K562 (cell line): ENCODE measurements at regions not wholly inside any gene's neighbourhood (a gene's known extent, or its start where the extent isn't known, plus 50 kb on each side); places are given as distances from the start of the nearest gene placed in this dataset.

Experiments used
- ATAC-seq: fragments of 200-7000 bp; cut with Tn5 transposase; 3 replicates; pipeline ENCODE4 v1.9.1; 2020; ENCODE audit warnings: moderate library complexity
- BruUV-seq: library from RNA; stranded (reverse); fragments of 400-500 nt; replicated peaks from 2 replicates; lab custom pipeline; 2021; lab: Mats Ljungman, UMichigan
- CTCF ChIA-PET: fragments of 300-600 bp; formaldehyde crosslinking; extraction: SDS; loops from one replicate; lab custom pipeline; 2021; ENCODE audit warnings: low intra/inter-chr PET ratio; lab: Yijun Ruan, JAX
- POLR2A ChIA-PET: fragments of 300-600, 350-650 bp; sonication (Branson Sonifier 250); formaldehyde crosslinking; extraction: SDS; loops from one replicate; lab custom pipeline; 2021; ENCODE audit warnings: antibody characterized with exemption, inconsistent platforms; lab: Yijun Ruan, JAX
- DNase-seq, 4 experiments: peaks; one replicate each; pipeline versions ENCODE4 v3.0.0 to v3.0.0-alpha.2; 2011 to 2018; ENCODE audit warnings: low spot score in 3 of 4, mixed read lengths in 3 of 4; ENCODE audit errors: extremely low read depth in 1 of 4
- FAIRE-seq: peaks from 2 replicates; lab custom pipeline; 2011; peaks lifted over from hg19 to GRCh38; lab: Jason Lieb, UNC
- H2AFZ ChIP-seq: 2 replicates; pipeline ENCODE4 v1.6.0; 2011; ENCODE audit warnings: low read depth, low read length, control low read depth, inconsistent platforms
- H3K27ac ChIP-seq: fragments of 200-600 bp; 3 replicates; pipeline ENCODE4 v1.8.0; 2011; ENCODE audit warnings: low read depth, mild to moderate bottlenecking, control low read depth, inconsistent platforms, low read length, moderate library complexity, mixed read lengths; ENCODE audit errors: extremely low read depth
- H3K27me3 ChIP-seq, 2 experiments: fragments of 300-600 bp in 1 of 2; 2 replicates in 1 of 2; 3 replicates in 1 of 2; pipeline versions ENCODE4 v1.6.0 to v1.8.0; 2011; ENCODE audit warnings: inconsistent platforms in 2 of 2, low read length in 2 of 2, mild to moderate bottlenecking in 1 of 2, mixed read lengths in 1 of 2, moderate library complexity in 1 of 2; ENCODE audit not compliant: control insufficient read depth in 2 of 2, insufficient read depth in 2 of 2
- H3K36me3 ChIP-seq: fragments of 300-600 bp; 3 replicates; pipeline ENCODE4 v1.8.0; 2011; ENCODE audit warnings: mild to moderate bottlenecking, low read length, inconsistent platforms; ENCODE audit not compliant: control insufficient read depth, insufficient read depth
- H3K4me1 ChIP-seq, 2 experiments: fragments of 200-600 bp in 1 of 2; replicated peaks in 1 of 2; 2 replicates in 1 of 2; 3 replicates in 1 of 2; pipeline versions ENCODE4 v1.5.1 to v1.8.0; 2011; ENCODE audit warnings: inconsistent platforms in 2 of 2, low read length in 2 of 2, mild to moderate bottlenecking in 1 of 2, mixed read lengths in 1 of 2, moderate library complexity in 1 of 2; ENCODE audit not compliant: control insufficient read depth in 2 of 2, insufficient read depth in 2 of 2
- H3K4me2 ChIP-seq: 2 replicates; pipeline ENCODE4 v1.6.1; 2011; ENCODE audit warnings: low read length, control low read depth, inconsistent platforms, mixed read lengths; ENCODE audit not compliant: insufficient read depth
- H3K4me3 ChIP-seq: fragments of 200-600 bp; sonication (generic), shearing (Covaris generic); 2 replicates; pipeline ENCODE4 v1.5.1; 2016; ENCODE audit warnings: control low read depth, inconsistent platforms
- H3K79me2 ChIP-seq: fragments of 200-600 bp; 3 replicates; pipeline ENCODE4 v1.8.0; 2011; ENCODE audit warnings: low read length, inconsistent platforms; ENCODE audit not compliant: control insufficient read depth, insufficient read depth
- H3K9ac ChIP-seq, 2 experiments: 2 replicates each; pipeline versions ENCODE4 v1.6.0 to v1.6.1; 2011; ENCODE audit warnings: low read depth in 2 of 2, low read length in 2 of 2, control low read depth in 1 of 2, inconsistent platforms in 1 of 2, mild to moderate bottlenecking in 1 of 2, mixed read lengths in 1 of 2; ENCODE audit not compliant: insufficient read depth in 1 of 2
- H3K9me1 ChIP-seq: one replicate; pipeline ENCODE4 v1.6.0; 2011; ENCODE audit warnings: inconsistent platforms, mild to moderate bottlenecking, low read length, moderate library complexity; ENCODE audit not compliant: control insufficient read depth, insufficient read depth
- H3K9me3 ChIP-seq: replicated peaks from 2 replicates; pipeline ENCODE4 v1.5.1; 2011; ENCODE audit warnings: low read depth, low read length, inconsistent platforms; ENCODE audit not compliant: control insufficient read depth, insufficient read depth
- H4K20me1 ChIP-seq: replicated peaks from 2 replicates; pipeline ENCODE4 v1.6.1; 2011; ENCODE audit warnings: low read length, inconsistent platforms, mixed read lengths; ENCODE audit not compliant: control insufficient read depth, insufficient read depth
- BRCA1 ChIP-seq, 2 experiments: fragments of 450-650 bp in 1 of 2; sonication (generic) in 1 of 2; formaldehyde crosslinking in 1 of 2; IDR thresholded peaks; 2 replicates each; pipeline versions ENCODE4 v1.5.0 to v1.6.1; 2017 to 2020; ENCODE audit warnings: mild to moderate bottlenecking in 1 of 2, missing genetic modification reagents in 1 of 2
- CAMTA2 ChIP-seq: fragments of 250-450 bp; sonication (Bioruptor Pico); conservative IDR thresholded peaks from 2 replicates; pipeline ENCODE4 v1.5.1; 2022
- ELF2 ChIP-seq: fragments of 250-450 bp; sonication (Bioruptor Pico); IDR thresholded peaks from 2 replicates; pipeline ENCODE4 v1.5.0; 2021; ENCODE audit warnings: mild to moderate bottlenecking
- ELK1 ChIP-seq: sonication (generic); formaldehyde crosslinking; IDR thresholded peaks from 2 replicates; pipeline ENCODE4 v1.8.1; 2022; ENCODE audit warnings: missing genetic modification reagents
- HDGF ChIP-seq: fragments of 450-650 bp; IDR thresholded peaks from 2 replicates; pipeline ENCODE4 v1.6.1; 2016
- MCM3 ChIP-seq: fragments of 450-650 bp; IDR thresholded peaks from 2 replicates; pipeline ENCODE4 v1.6.1; 2016
- ZNF41 ChIP-seq: fragments of 250-450 bp; sonication (Bioruptor Pico); conservative IDR thresholded peaks from 2 replicates; pipeline ENCODE4 v1.4.0; 2020; ENCODE audit warnings: mild to moderate bottlenecking
- WGBS: fragments of 100-300 bp; shearing (Covaris generic); methylation state at CpG from one replicate; pipeline ENCODE4 v1.1.6; 2016; ENCODE audit warnings: low coverage, mixed read lengths; ENCODE audit not compliant: insufficient coverage; ENCODE audit errors: missing lambda C conversion rate; 5-methylcytosine and 5-hydroxymethylcytosine counted together
- in situ Hi-C: fragments of 300-500 bp; cut with MboI; formaldehyde crosslinking; loops from 4 replicates; pipeline ENCODE4 v1.15.0; 2018; ENCODE audit warnings: inconsistent platforms, mixed read lengths
- intact Hi-C: fragments of 100-400 bp; cut with micrococcal nuclease; formaldehyde crosslinking; loops from 2 replicates; pipeline ENCODE4 v1.14.2; 2022

DNA sequence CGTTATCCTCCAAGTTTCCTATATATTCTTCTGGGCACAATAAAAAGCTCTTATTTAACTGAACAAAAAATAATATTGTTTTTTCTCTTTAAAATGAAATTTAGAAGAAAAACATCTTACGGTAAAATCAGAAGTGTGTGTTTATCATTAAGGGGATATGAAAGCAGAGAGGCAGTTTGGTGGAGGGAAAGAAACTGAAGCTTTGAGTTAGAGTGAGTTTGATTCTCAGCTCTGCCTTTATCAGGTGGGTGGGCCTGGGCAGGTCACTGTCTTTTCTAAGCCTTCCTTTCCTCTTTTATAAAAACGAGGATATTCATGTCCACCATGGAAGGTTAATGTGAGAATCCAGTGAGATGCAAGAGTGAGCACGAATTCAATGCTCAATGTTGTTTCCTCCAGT lies 379.8 kb upstream of the CNR1 start:
- ChIA-PET CTCF (no interaction called here), POLR2A (no interaction called here)
- DNase-seq, result no peak
- no peaks in the 10 kb centered on the region for H3K9me1 ChIP-seq
- no peaks in the 10 kb centered on the region for H3K36me3 ChIP-seq
- peaks cover 0 to 4% of the 10 kb centered on the region in 2 experiments; a peak in 4 of 5 replicates for H3K27me3 ChIP-seq
- H2AFZ ChIP-seq, result no peak overlapping the region
- no peak for FAIRE-seq
- TF ChIP-seq CAMTA2 (no peak), ELK1 (CRISPR knock-in tag) (no peak), BRCA1 (IDR thresholded peaks at IDR 0.05) (no peak), BRCA1 (CRISPR knock-in tag; IDR thresholded peaks at IDR 0.05) (no peak), ELF2 (CRISPR knock-in tag) (no peak), HDGF (no peak), ZNF41 (CRISPR knock-in tag) (no peak), MCM3 (no peak)
- no peaks in the 10 kb centered on the region for H3K79me2 ChIP-seq
- 4% methylated on average over 3 of the region's 4 CpGs for WGBS
- no peaks in the 10 kb centered on the region for H4K20me1 ChIP-seq
- no peak overlapping the region for H3K4me3 ChIP-seq
- intact Hi-C loops, result no loop called here
- no peaks in the 10 kb centered on the region for H3K4me1 ChIP-seq
- no TSS peak for BruUV-seq
- H3K9me3 ChIP-seq, result no peaks in the 10 kb centered on the region
- H3K27ac ChIP-seq, result no peak overlapping the region
- in situ Hi-C loops, result no loop called here
- no peak overlapping the region for H3K9ac ChIP-seq
- no peak for ATAC-seq
- H3K4me2 ChIP-seq, result no peak overlapping the region
